Femur (tissue), 1 donor: ENCODE measurements at regions not wholly inside any gene's neighbourhood (a gene's known extent, or its start where the extent isn't known, plus 50 kb on each side); places are given as distances from the start of the nearest gene placed in this dataset.

Experiments used
- DNase-seq: peaks from one replicate; pipeline ENCODE4 v3.0.0-alpha.2; 2017

DNA sequence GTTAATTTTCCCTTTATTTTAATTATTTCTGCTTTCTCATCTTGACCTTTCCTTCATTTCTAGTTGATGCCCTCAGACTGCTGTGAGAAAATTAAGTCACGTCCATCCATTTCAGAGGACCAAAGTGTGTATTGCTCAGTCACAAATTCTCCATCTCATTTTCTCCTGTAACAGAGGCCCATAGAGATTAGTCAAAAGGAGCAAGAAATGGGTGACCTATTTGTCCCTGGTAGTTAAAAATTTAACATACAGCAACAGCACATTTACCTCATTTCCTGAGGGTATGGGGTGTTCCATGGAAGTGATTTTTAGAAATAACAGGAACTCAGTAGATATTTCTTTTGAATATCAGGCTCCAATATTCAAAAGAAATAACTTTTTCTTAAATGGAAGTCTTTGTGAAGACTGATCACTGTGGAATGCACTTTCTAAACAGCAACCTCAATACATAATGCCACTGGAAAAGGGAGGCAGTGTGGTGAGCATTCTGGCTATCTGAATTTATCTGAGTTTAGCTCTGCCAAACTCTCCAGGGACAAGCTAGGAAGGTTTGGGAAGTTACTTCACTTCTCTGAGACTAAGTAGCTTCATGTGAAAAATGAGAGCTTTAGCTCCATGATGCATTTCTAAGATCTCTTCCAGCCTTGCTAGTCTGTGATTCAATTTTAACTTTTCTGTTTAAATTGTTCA is 808.2 kb downstream of the SQOR start:
- DNase-seq: no peak

DNA sequence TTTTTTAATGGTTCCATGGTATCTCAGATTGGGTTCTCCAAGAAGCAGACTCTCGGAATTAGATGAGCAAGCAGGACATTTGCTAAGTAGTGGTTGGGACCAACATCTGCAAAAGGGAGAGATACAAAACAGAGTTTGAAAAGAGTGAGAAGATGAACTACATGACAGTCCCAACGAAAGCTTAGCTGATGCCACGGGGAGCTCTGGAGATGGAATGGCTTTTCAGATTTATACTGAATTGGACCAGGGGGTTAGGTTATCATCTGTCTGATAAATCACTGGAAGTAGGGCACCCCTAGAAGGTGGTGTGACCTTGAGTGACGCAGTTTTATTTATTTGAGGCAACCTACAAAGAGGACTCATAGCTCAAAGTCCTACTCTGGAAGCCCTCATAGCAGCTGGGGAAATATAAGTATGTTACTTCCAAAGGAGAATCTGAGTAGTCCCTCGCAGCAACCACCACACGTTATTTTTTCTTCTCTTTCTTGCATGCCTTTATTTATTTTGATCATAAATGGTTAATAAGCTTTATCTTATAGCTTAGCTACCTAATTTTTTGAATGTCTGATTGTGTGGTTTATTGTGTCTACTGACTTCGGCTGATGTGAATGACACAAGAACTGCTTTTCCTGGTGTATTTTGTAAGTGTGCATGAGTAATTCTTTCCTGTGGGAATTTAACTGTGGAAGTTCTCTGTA is 815.4 kb downstream of the SQOR start:
- DNase-seq: no peak

DNA sequence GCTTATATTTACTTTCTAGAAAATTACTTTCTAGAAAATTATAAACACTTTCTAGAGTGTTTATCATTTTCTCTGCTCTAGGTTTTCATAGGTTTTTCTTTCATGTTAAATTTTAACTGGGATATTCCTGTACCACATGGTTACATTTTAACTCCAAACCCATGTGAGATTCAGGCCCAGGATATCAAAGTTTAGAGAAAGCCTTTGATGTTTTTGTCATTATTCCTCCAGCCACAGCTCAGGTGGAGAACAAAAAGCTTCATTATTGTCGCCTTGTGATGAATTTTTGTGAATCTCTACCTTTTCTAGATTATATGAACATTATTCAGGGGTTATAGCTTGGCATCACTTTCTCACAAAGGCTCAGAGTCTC is 816.0 kb downstream of the SQOR start:
- no peak for DNase-seq

DNA sequence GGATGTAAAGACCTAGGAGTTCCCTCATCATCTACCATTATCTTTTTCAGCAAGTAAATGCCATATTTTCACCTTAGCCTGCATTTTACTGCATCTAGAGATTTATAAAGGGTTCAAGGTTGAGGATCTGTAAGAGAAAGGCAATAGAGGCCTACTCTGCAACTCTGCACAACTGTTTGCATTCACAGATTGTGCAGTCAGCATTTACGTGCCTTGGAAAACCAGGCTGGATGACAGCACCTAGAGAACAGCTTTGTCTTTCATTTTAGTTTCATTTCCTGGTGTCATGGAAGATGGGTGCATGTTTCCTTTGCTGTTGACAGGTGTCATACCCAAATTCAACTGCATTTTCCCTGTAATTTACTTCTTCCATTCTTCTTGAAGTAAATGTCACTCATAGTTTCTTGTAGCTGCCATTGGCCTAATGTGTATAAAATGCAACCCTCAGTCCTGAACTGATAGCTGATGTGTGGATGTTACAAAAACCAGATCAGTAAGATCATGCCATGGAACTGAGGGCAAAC is 817.5 kb downstream of the SQOR start:
- DNase-seq: no peak

DNA sequence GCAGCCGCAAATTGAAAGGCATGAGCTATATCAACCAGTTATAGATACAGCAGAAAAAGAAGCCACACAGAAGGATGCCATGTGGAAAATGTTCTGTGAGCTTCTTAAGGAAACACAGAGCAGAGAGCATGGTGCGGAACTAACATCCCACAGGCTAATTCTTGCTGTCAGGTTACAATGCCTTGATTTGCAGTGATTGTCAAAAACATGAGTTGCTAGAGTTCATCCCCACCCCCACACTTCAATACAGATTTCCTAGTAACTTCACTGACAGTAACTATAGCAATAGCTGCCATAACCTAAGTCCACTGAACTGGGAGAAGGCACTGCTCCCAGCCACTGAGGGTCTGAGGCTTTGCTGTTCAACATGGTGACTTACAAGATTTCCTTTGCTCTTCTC is 821.6 kb downstream of the SQOR start:
- no peak for DNase-seq

DNA sequence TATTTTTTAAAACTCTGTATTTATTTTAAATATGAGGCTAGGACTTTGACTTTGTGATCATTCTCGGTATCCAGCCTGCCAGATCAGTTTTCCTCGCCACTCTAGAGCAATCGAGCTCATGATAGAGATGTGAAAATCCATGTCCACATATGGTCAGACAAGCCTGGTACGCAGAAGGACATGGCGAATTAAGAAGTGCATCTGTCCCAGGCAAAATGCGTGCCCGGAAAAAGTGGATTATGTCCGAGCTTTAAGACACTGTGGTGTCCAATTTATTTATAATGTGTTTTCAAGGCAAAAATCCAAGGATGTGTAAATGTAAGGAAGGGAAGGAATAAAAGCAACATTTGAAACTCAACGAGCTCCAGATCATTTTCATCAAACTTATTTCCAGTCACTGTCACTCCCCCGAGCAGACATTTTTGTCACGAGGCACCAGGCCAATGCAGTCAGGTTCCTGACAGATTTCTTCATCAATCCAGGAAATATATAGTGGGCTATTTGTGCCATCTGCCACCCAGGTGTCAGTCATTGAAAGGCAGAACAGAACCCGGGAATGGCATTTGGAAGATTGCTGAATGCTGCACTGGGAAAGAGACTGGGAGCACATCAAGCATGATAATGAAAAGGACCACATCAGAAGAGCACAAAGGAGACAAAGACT is 825.7 kb downstream of the SQOR start:
- DNase-seq: no peak

DNA sequence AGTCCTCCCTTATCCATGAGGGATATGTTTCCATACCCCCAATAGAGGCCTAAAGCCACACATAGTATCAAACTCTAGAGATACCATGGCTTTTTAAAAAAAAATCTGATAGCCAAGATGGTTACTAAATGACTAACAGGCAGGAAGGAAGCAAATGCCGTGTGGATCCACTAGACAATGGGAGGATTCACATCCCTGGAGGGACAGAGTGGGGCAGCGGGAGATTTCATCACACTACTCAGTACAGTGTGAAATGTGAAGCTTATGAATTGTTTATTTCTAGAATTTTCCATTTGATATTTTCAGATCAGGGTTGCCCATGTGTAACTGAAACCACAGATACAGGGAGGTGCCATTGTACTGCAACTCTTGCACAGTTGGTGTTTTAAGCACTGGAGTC is 826.6 kb downstream of the SQOR start:
- no peak for DNase-seq

DNA sequence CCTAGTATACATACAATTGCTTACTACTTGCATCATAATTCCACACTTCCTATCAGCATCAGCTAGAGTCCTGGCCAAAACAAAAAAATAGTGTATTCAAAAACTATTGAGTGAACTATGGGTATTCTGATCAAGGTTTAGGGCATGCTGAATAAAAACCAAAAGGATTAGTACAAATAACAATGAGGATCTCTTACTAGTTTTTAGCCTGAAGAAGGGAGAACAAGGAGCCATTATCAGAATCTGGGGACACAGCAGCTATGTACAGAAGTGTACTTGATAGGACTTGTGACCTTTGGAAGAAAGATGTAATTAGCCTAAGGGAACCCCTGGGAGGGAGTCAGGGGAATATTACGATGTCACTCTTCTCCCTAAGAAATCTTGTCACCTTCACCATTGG is 832.2 kb downstream of the SQOR start:
- no peak for DNase-seq

DNA sequence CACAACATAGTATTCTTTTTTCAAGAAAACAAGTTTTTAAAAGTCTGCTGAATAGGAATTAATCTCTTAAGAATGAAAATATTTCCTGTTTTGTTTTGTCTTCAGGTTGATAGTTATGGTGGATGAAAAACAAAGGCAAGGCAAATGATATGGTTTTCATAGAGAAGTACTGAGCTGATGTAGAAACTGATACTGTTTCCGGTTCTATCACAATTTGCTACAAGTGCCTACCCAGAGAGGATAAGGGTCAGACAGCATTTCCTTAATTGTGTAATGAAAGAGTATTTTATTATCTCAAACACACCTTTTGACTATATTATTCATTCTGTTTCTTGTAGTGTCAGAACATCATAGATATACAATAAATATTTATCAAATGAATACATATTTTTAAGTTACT is 836.3 kb downstream of the SQOR start:
- no peak for DNase-seq

DNA sequence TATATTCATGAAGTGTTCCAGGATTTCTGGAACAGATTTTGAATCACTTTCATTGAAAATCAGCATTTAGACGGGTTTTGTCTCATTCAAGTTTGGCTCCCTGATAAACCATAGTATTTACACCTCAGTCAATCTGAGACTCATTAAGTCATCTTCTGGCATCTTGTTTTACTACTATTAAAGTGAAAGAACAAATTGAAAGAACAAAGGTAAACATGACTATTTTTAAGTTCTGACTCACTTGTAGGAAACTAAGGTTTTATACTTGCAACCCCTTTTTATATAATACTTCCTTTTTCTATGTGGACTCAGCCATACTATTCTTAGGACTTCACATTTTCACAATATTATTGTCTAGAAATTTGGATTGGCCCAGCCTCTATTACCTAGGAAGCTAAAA is 854.4 kb downstream of the SQOR start:
- DNase-seq: no peak

DNA sequence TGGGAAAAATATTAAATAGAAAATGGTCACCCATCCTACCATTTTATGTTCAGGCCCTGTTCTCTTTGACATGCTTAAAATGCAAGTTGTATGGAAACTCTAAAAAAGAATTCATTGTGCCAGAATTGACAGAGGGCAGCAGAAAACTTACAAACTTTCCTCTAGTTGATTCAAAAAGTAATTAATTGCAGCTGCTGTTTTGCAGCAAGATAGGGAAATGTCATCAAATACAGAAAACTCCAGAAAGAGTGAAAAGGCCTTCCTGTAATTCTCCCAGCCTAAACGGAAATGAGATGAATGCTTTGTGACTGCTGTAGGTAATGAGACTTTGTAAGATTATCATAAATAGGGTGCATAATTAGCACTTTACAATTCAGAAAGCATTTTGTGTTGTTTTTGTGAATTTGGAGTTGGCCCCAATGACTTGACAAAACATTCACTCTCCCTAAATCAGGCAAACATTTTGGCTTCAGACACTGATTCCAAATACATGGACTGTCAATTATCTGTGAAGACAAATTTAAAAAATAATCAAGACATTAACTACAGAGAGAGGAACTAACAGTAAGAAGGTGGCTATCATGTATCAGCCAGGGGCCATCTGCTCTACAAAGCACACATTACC is 861.8 kb downstream of the SQOR start:
- DNase-seq: no peak

DNA sequence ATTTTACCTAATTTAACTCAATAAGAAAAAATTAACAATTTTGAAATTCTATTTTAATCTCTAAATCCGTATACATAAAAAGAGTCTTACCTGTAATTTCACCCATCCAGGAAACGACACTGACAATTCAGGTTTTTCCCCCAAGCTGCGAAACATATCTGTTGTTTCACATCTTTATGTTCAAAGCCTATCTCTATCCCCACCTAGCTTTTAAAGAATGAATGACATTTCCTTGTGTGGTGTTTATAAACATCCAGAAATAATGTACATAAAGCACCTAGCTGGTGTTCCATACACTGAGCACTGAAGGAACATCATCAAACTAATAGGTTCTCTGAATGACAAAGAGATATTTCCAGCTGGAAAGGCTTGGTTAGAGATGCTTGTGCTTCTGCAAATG is 867.8 kb downstream of the SQOR start:
- DNase-seq: no peak

DNA sequence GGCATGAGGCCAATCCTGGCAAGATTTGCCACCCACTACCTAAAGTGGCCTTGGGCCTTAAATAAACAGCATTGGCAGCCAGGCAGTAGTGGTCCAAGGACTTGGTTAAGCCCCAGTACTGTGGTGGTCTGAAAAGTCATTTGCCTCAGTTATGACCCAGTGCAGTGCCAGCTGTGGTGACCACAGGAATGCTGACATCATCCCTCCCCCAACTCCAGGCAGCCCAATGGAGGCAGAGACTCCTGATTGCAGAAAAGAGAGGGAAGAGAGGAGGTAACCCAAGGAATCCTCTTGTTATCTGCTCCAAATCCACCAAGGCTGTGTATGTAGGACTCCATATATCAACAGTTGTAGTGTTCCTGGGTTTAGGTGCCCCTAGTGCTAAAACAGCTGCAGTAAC is 883.6 kb downstream of the SQOR start:
- DNase-seq: no peak

DNA sequence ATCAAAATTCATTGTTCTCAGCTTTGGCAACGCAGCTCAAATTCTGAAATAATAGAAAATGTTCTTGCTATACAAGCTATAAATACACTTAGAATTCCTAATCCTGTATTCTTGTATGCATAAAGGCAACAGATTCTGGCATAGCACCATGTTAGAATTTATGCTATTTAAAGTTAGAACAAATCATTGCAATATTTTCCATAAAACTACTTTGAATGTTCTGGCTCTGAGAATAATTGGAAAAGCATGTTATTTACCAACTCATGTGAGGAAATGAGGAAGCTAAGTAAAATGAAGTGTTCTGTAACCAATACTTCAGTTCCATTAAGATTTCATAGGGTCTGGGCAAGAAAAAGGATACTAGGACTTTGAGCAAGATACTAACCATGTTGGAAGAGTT is 888.9 kb downstream of the SQOR start:
- no peak for DNase-seq

DNA sequence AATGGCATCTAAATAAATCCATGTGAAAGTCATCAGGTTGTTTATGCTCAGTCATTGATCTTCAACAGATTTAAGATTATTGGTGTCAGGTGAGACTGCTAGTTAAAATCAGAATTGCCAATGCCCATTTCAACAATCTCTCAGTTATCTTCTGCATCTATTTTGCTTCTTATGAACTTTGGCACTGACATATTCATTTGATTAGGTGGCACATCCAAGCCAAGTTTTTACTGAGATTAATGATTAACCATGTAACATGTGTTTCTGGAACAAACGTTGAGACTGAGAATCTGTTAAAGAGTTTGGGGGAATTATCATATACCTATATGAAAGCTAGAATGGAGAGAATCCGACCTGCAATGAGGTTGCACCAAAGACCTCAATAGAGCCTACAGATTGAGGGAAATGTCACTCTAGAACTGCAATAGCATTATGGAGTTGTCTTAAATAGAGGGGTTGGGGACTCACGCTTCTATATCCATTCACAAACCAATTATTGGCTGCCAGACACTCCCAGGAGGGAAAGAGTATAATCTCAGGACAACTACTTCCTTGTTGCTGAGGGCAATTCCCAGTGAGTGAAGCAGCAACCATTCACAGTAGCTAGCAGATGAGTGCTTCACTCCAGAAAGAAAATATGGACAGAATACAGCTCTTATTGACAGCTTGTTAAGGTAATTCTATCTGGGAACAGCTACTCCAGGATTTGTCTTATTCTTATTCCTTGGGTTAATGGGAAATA is 891.3 kb downstream of the SQOR start:
- no peak for DNase-seq

DNA sequence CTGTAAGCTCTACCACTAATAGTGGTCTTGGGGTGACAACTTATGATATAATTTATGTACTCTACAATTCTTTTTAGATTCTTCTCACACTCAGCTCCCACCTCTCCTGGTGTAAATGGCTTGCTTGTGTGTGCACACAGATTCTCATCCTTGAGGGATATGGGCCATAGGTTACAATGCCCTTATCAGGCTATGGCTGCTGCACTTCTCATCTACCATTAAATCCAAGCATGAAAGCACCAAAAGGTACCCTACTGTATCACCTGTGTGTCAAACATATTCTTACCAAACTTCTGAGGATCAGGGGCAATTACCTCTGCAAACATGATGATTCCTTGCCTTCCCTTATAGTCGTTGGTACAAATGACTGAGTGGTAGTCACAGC is 891.9 kb downstream of the SQOR start:
- no peak for DNase-seq

DNA sequence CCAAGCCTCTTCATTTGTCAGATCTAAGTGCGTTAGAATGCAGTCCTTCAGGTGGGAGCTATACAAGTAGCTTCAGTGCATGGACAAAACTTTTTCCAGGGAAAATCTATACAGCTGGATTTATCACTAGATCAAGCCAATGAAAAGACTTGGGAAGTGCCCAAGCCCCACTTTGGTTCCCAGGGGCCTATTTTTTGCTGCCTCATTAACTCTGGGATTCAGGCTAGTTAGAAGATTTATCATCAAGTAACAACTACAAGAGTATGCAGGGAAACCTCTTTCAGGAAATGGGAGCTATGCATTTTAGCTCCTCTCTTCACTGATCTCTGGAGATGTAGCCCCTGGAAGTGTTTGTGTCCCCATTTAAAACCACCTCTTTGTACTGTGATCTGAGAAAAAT is 908.8 kb downstream of the SQOR start:
- no peak for DNase-seq

DNA sequence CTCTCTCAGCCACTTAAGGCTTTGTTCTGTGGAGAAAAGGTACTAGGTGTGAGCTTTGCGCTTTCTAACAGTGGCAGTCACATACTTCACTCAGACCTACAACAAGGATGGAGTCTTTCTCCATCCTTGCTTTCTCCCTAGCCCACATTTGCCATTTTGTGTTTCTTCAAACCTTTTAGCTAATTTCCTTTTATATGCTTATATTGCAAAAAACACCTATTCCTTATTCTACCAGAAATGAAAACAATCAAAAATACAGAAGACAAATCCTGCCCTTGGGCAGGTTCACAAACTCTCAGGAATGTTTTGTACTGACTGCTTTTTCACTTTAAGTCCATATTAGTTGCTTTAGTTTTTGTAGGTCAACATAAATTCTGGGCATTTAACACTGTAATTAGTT is 914.2 kb downstream of the SQOR start:
- no peak for DNase-seq

DNA sequence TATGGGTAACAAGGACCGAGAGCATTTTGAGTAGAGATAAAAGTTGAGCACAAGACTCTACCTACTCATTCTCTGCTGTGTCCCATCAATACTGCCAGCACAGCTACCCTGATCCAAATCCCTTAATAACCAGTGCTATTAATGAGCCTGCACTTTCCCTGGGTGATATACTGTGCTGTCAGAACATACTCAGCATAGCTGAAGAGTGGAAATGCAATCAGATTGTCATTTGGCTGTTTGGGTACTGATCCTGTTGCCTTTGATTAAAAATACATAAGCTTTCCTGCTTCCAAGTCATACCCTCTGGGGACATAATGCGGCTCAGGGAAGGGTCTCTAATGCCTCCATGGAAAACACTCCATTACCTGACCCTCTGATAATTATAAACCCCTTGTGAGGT is 917.5 kb downstream of the SQOR start:
- no peak for DNase-seq

DNA sequence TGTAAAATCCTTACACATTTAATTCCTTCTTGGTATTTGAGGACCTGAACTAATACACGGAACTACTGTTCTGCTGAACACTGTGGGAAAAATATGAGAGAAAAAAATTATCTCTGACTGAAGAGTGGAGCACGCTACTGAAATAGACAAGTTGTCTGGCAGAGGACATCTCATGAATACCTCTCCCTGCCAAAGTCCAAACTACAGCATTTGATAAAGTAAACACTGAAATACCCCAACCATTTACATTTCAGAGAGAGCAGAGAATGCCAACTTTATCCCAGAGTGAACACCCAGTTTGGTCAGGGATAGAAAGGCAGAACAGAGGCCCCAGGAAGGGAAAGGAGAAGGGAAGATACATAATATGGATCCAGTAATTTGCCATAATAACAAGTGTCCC is 920.7 kb downstream of the SQOR start:
- no peak for DNase-seq

DNA sequence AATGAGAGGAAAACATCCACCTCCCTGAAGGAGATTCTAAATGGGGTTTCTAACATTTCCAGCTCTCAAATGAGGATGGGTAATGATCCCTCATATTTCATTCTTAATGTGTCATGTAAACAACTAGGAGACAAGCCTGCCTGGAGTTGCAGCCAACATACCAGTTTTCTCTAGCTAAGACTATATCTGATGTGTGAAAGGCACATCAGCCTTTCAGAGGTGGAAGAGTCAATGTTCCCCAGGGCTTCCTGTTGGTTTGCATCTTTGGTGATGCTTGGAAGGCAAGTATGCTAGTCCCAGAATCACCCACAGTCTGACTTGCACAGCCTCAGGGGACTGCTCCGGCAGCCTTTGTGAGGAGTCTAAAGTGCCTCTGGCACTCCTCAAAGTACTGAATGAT is 921.2 kb downstream of the SQOR start:
- DNase-seq: no peak

DNA sequence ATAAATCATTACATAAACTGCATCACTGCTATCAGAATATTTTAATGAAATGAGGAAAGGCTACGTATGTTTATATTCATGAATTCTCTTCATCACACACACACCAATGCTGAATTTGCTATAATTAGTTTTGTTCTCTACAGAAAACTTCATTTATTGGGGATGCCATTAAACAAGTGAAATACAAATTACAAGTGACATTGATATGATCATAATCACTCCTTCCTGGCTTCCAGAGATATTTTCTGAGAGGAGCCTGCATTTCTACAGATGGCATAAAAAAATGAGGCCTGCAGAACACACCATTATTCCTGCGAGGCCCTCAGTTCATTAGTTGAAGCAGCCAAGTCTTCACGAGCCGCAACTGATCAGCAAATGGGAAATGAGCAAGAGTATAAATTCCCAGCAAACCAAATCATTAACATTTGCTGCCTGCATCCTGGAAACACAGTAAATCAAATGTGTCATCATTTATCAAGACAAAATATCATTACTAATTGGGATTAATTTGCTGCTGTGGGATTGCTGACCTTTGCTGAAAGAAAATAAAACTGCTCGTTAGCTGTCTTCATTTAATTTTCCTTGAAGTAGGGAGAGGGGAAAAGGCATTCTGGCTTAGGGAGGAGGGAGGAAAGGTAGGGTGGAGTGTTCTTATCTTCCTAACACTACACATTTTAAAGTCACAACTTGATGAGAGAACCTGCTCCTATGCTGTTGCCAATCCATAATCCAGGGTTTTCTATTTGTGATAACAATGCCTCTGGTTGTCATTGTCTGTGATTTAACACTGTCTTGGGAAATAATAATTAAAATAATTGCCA is 921.9 kb downstream of the SQOR start:
- no peak for DNase-seq
